NCI-H82 (cell line): ENCODE measurements at regions not wholly inside any gene's neighbourhood (a gene's known extent, or its start where the extent isn't known, plus 50 kb on each side); places are given as distances from the start of the nearest gene placed in this dataset.
"Not testable (repeated sequence)": the region's sequence is repeated elsewhere in the genome, so short reads cannot be mapped to it uniquely, and the experiment has no call there.

Source experiments
- DNase-seq: peaks from one replicate; lab custom pipeline; 2025; lab: John Stamatoyannopoulos, UW

DNA sequence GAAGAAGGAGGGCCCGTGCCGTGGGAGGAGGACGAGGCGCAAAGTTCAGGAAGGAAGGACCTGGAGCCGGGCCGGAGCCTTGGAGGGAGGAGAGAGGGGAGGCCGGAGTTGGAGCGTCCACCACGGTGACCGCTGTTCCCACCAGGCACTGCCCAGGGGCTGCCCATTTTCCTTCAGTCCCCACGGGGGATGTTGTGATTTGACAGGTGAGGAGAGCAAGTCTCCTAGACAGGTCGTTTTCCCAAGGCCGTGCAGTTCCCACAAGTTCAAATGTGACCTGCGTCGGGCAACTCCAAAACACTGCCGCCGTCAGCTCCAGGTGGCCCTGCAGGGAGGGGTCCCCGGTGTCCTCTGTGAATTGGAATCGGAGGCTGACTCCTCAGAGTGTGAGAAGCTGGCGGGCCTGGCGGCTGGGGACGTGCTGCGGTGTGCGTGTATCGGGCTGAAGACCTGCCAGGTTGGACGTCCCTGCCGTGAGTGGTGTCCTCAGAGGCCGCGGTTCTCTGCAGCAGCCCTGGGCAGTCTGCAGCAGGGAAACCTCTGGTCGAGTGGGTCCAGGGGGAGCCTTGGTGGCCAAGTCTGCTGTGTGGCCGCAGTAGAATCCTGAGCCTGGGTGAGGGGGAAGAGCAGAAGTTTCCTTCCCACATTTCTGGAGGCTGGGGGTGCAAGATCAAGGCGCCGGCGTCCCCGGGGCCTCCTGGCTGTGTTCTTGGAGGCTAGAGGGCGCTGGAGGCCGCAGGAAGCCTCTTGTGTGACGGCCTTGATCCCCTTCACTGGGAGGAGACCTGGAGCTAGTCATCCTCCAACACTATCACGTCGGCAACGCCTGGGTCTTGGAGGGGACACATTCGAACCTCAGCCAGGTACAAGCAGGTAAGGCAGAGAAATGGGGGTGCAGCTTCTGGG lies 115.1 kb upstream of the FRMD1 start:
- DNase-seq: peak; percentile 34

DNA sequence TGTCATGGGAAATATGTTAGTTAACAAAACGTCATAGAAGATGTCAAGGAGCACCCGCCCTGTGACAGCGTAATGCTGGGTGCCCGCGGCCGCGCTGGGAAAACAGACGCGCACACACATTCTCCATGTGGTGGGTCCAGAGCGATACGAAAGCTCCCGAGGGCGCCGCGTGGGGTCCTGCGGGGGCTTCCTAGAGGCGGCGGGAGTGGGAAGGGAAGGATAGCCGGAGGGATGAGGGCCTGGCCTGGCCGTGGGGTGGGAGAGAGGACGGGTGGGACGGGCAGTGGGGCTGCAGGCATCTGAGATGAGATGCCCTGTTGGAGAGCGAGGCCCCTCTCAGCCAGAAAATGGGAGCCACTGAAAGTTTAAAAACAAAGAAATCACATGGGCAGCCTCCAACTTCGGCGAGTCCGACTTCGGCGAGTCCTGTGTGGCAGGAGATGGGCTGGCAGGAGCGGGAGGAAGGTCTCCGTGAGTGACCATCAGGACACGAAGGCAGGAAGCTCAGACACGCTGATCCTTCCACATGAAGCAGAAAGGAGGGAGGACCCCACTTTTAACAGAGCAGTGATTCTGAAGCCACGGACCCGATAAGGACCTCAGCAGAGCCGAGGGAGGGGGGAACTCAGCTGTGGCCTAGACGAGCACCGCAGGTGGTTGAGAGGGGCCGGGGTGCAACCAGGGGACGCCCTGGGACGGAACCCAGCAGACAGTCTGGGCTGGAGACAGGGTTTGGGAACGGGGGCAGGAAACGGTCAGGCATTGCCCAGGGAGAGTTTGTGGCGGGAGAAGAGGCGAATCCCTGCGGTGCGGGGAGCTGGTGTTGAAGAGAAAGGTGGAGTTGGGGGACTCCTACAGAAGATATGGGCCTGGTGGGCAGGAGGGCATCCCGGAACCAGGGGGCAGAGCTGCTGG lies 114.1 kb upstream of the FRMD1 start:
- no peak for DNase-seq

DNA sequence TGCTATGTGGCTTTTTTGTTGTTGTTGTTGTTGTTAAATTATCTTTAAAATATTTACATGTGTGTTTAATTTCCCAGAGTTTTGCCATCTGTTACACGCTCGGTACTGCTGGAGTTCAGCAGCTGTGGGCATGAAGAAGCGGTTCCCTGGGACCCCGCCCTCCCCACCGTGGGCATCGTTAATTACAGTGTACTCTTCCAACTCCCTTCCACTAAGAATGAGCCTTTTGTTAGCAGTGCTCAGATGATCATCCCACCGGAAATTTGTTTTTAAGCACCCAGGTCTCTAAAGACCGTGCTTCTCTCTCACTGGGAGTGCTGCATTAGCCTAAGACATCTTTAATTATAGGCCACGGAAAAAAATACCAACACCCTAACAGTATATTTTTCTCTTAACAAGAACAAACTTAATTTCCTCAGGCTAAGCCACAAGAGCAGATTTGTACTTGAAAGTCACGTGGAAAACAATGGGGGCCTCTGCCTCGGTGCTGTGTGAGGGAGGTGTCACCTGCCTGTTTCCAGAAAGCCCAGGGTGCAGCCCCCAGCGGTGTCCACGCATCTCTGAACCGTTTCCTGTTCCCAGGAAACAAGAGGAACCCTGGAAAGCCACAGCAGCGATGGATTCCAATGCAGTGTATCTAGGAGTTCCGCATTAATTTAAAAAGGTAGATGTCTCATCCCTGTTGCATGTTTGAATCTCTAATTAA lies 113.3 kb upstream of the FRMD1 start:
- no peak for DNase-seq

DNA sequence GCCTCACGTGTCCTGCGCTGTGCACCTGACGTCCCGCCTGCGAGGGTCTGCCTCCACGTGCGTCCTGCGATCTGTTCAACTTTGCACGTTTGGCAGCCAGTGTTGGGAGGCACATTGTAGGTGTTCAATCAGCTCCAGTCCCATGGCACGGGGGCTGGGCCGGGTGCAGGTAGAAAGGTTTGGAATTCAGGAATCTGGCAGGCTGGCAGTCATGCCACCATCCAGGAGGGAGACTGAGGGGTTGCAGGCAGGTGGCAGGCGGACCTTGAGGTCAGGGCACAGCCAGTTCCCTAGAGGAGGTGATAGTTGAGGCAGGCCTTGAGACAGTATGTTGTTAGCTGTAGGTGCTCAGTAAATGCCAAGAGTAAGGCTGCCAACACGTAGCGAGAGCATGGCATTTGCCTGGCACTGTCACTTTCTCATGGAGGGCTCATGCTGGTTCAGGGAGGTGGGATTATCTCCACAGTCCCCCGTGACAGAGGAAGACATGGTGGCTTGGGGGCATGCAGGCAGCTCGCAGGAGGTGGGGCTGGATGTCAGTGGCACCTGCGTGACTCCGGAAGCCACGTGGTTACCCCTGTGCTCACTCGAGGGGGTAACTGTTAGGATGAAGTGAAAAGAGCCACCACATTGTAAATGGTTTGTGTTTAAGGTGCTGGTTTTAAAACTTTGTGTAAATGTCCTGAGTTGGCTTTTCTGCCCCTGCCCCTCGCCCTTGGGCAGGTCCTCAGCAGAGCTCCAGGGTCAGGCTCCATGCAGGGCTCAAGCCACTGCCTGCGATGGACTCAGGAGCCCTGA lies 111.8 kb upstream of the FRMD1 start:
- DNase-seq: no peak

DNA sequence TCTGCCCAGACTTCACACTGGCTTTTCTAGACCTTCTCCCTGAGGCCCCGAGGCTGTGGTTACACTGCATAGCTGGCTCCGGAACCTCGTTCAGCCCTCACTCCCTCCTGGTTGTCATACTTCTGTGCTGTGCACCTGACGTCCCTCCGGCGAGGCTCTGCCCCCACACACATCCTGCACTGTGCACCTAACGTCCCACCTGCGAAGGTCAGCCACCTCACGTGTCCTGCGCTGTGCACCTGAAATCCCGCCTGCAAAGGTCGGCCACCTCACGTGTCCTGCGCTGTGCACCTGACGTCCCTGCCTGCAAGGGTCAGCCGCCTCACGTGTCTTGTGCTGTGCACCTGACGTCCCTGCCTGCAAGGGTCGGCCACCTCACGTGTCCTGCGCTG lies 111.0 kb upstream of the FRMD1 start:
- no peak for DNase-seq

DNA sequence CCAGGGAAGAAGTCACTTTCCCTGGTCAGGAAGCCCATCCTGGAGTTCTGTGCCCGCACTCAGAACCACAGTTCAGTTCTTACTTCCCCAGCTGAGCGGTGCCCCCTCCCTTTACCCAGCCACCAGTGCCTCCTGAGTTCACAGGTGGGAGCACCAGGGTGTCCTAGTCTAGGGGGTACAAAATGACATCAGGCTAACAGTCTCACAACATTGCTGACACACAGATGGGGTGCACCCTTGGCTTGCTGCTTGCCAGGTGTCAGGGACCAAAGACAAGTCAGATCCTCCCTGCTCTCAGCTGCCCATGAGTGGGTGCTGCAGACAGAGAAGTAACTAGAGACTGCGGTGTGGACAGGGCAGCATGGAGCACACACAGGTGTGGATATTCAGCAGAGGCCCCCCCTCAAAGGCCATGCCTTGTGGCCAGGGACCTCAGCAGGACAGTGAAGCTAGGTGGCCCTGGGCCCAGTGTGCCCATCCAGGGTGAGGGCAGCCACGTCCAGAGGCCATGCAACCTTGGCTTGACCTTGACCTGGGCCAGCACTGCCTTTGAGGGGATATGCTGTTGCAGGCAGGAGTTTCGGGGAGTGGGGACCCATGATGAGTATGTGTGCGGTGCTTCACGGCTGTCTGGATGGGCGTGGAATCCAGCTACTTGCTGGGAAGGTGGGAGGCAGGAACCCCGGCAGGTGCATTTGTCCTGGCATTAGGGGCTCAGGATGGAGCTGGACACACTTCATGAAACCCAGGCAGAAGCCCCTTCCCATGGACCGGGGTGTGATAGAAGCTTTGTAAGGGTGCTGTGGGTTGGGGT lies 110.4 kb upstream of the FRMD1 start:
- DNase-seq: no peak

DNA sequence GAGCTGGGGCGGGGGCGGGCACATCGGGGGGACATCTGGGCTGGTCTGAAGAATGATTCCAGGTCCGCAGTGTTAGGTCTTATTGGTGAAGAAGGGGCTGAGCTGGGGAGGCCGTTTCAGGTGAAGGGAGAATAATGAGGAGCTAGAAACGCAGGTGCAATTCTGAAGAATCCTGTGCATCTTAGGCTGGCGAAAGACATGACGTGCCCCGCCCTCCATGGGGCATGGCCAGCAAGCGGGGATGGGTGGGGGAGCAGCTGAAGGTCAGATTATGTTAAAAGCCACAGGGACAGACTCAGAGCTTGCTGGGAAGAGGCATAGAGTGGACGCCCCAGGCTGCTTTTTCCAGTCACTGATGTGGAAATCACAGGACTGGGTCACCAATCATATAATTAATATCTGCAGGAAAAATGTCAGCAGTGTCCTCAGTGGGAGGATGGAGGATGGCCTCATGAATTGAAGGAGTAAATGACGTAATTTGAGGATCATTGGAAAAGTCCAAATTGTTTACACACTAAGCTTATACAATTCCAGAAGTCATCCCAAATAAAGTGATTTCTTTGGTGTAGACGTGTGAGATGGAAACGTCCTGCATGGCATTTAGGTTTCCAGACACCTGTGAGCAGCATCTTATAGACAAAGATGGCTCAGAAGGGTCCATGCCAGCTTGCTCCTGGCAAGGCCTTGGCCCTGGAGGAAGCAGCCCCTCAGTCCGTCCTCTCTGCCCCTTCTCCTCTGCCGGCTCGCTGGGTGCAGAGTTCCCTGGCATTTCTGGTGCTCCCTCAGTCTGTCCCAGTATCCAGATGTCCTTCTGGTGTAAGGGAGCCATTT lies 109.6 kb upstream of the FRMD1 start:
- no peak for DNase-seq

DNA sequence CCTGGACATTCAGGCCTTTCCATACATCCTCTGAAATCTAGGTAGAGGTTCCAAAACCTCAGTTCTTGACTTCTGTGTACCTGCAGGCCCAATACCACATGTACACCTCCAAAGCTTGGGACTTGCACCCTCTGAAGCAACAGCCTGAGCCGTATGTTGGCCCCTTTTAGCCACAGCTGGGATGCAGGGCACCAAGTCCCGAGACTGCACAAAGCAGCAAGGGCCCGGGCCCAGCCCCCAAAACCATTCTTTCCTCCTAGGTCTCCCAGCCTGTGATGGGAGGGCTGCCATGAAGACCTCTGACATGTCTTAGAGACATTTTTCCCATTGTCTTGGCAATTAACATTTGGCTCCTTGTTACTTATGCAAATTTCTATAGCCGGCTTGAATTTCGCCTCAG lies 107.4 kb upstream of the FRMD1 start:
- no peak for DNase-seq

DNA sequence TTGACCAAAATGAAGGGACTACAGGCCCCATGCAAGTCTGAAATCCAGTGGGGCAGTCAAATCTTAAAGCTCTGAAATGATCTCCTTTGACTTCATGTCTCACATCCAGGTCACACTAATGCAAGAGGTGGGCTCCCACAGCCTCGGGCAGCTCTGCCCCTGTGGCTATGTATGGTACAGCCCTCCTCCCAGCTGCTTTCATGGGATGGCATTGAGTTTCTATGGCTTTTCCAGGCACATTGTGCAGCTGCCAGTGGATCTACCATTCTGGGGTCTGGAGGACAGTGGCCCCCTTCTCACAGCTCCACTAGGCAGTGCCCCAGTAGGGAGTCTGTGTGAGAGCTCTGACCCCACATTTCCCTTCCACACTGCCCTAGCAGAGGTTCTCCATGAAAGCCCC lies 107.0 kb upstream of the FRMD1 start:
- DNase-seq: not testable (repeated sequence)

DNA sequence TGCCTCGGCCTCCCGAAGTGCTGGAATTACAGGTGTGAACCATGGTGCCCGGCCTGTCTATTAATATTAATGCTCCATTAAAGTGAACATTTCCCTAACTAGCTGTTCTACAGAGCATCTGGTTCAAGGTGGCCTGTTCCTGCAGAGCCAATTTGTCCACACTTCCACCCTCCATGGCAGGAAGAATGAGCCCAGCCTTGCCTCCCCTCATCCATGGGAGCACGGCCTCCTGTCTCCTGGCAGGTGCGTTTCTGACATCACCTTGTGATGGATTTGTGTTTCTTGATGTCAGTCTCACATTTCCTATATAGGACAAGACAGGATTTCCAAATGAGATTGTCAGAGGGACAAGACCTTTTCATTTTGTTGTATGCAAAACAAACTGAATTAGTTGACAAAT lies 105.7 kb upstream of the FRMD1 start:
- no peak for DNase-seq

DNA sequence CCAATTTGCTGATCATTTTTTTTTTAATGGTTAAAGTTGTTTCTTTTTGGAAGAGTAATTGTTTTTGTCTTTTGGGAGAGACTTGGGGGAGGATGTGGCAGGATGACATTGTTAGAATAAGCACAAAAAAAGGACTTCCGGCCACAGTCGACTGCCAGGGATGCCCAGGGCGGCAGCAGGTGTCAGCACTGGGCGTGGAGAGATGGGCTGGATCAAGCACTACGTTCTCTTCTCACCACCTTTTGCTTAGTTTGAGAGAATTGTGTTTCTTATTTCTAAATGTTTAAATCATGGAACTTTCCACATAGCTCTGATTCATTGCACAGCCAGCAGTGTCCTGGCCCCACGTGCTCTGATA lies 104.6 kb upstream of the FRMD1 start:
- no peak for DNase-seq

DNA sequence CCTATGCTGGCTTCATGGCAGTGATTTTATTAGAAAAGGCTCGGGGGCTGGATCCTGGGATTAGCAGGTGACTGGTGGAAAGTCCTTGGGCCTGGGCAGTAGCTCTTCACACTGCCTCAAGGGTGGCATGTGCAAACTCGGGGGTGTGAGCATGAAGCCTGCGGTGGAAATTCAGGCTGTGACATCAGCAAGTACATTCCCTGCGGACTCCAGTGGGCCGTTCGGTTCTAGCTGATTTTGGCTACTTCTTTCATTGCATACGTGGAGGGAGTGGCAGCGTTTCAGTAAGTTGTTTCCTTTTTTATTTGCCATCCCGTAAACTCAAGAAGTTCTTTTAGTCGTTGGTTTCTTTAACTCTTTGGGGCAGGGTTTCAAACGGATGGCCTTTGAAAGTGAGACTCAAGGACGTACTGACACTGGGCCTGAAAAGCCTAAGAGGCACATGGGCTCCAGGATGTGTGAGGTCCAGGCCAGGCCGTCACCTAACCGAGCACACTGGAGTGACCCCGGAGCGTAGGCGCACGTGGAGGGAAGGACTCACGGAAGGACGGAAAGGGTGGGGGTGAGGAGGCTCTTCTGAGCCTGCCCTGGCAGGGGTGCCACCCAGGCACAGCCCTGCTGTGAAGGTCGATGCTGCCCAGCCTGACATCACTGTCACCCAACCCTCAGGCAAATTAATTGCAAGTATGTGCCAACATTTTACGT lies 104.0 kb upstream of the FRMD1 start:
- DNase-seq: no peak

DNA sequence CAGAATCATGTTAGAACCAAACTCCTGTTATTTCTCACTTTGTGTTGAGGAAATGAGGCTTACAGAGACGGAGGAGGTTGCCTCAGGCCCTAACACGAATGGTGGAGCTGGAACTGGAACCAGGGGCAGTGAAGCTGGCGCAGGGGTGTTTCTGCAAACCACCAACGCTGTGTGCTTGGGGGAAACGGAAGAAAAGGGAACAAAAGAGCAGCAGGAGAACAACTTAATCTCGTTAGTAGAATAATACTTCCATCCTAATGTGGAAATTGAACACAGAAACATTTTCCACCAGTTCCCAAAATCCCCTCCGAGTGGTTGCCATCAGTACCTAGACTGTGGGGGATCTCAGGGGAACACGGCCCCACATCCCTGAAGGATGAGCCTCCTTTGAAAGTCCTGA lies 103.4 kb upstream of the FRMD1 start:
- no peak for DNase-seq

DNA sequence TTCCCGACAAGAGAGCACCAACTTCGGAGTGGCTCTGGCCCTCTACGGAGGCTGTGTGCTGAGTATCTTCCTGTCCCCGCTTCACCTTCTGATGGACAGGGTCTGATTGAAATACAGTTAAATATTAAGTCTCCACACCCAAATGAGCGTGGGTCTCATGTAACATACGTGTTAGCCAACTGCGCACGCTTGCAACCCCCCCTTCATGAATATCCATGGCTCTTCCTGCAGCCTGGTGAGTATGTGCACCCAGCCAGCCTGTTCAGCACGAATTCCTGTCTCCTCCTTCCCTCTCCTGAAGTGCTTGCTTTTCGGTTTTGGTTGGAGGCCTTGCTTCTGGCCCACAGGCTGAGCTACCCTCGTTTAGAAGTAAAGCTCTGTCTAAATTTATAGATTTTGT lies 102.9 kb upstream of the FRMD1 start:
- no peak for DNase-seq

DNA sequence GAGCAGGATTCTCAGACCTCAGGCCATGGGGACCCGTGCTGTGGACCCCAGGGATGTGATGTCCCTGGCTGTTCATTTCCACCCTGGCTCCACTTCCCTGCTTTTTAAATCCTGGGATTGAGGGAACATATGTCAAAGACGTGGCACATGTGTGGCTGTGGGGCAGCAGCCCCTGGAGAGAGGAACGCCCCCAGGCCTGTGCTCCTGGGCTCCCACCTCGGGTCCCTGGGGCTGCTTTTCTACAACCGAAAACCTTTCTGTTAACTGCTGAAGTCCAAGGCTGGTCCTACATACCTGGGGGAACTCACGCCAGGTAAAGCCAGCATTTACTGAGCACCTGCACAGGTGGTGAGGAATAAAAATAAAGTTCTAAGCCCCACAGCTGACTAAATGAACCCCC lies 102.3 kb upstream of the FRMD1 start:
- no peak for DNase-seq

DNA sequence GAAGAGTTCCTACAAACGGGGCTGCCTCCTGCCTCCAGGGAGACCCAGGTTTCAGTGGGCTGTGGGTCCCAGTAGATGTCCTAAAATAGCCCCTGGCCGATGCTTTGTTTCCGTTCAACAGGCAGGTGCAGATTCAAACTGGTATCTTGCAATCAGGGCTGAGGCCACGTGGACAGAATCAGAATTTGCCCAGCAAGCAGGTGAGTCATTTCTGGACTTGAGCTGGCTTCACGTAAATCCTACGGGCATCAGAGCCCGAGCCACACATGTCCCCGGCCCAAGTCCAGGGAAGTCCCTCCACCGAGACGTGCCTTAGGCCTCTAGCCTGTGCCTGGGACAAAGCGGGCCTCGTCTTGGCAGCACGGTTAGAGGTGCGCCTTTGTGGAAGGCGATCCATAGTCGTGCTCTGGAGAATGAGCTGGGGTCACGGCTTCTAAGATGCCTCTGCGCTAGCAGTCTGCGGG lies 101.6 kb upstream of the FRMD1 start:
- no peak for DNase-seq

DNA sequence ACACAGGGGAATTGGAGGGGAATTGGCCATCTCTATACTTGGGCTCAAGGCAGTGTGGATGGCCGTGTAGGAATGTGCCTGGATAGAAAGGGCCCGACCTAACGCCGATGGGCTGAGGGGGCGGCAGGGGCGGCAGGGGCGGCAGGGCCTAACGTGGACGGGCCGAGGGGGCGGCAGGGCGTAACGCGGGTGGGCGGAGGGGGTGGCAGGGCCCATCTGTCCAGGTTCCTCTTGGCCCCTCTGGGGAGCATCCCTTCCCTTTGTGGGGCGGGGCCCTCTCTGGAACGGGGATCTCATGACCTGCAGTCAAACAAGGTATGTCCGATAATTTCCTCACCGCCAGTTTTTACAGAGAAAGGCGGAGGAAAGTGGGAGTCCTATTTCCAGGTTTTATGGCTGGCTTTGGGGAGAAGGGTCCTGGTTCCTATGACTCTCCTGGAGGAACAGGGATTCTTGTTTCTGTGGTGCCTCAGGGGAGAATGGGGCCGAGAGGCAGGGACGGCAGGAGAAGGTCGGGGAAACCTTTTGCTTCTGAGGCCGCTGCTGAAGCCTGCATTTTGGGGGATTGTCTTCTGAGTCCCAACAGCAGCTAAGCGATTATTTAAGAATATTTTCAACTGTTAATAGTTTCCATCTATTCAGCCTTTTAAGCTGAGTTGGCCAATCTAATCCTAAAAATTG lies 100.8 kb upstream of the FRMD1 start:
- no peak for DNase-seq

DNA sequence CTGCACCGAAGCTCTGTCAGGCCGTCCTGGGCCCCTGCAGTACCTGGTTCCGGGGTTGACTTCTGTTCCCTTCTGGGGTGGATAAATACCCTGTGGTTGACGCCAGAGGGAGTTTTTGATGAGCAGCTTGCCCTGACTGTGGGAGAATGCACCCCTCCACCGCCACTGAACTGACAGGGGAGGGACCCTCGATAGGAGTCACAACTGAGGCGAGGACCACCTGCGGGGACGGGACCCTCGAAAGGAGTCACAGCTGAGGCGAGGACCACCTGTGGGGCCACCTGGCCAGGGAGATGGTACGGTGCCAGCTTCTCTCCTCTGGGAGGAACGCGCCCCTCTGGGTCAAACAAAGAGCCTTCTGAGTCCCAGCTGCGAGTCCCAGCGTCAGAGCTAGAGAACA lies 100.1 kb upstream of the FRMD1 start:
- no peak for DNase-seq
